ENCODE measurements at regions not wholly inside any gene's neighbourhood (a gene's known extent, or its start where the extent isn't known, plus 50 kb on each side); places are given as distances from the start of the nearest gene placed in this dataset.
A peak's percentile ranks its signal among the peaks of the same experiment; 100 is the strongest.

DNA sequence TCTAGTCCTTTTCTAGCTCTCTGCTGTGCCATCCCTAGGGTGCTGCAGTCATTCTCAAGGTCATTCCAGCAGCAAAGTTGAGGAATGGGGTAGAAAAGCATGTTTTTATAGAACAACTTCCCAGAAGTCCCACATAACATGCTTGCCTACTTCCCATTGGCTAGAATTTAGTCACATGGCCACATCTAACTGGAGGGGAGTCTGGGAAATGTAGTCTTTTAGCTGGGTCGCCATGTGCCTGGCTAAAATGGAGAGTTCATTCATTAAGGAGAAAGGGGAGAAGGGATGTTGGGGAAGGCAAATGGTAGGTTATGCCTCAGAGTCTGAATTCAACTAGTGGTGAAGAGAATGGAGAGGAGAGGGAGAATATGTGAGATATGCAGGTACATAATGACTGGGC lies 85.7 kb downstream of the SLC4A3 start (continued):
- TF ChIP-seq, protein P1, sequence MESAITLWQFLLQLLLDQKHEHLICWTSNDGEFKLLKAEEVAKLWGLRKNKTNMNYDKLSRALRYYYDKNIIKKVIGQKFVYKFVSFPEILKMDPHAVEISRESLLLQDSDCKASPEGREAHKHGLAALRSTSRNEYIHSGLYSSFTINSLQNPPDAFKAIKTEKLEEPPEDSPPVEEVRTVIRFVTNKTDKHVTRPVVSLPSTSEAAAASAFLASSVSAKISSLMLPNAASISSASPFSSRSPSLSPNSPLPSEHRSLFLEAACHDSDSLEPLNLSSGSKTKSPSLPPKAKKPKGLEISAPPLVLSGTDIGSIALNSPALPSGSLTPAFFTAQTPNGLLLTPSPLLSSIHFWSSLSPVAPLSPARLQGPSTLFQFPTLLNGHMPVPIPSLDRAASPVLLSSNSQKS (CRISPR knock-in tag; IDR thresholded peaks at IDR 0.05), result no peak
- TF ChIP-seq, protein P2, sequence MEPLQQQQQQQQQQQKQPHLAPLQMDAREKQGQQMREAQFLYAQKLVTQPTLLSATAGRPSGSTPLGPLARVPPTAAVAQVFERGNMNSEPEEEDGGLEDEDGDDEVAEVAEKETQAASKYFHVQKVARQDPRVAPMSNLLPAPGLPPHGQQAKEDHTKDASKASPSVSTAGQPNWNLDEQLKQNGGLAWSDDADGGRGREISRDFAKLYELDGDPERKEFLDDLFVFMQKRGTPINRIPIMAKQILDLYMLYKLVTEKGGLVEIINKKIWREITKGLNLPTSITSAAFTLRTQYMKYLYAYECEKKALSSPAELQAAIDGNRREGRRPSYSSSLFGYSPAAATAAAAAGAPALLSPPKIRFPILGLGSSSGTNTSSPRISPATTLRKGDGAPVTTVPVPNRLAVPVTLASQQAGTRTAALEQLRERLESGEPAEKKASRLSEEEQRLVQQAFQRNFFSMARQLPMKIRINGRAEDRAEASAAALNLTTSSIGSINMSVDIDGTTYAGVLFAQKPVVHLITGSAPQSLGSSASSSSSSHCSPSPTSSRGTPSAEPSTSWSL (CRISPR knock-in tag; IDR thresholded peaks at IDR 0.05; ENCODE audit: borderline replicate concordance), result no peak
- no peak for TF ChIP-seq SMC3 (conservative IDR thresholded peaks at IDR 0.05; ENCODE audit: insufficient read depth, low read depth, low read length)
- TF ChIP-seq TBL1XR1 (IDR thresholded peaks at IDR 0.05; ENCODE audit: low read length in 2 of 2), result no peak
- TF ChIP-seq ZNF324 (CRISPR knock-in tag; IDR thresholded peaks at IDR 0.05), result no peak
- no peak for TF ChIP-seq ZKSCAN1 (IDR thresholded peaks at IDR 0.05; ENCODE audit: low read depth, low read length)
- TF ChIP-seq YY1 (IDR thresholded peaks at IDR 0.05; ENCODE audit: borderline replicate concordance in 1 of 3, control insufficient read depth in 1 of 3, extremely low read depth in 1 of 3, insufficient read depth in 3 of 3, insufficient read length in 1 of 3, insufficient replicate concordance in 2 of 3, low read depth in 1 of 3, low read length in 2 of 3), result peak in 2 of 3 experiments; percentile 58 to 87
- TF ChIP-seq, protein P3, sequence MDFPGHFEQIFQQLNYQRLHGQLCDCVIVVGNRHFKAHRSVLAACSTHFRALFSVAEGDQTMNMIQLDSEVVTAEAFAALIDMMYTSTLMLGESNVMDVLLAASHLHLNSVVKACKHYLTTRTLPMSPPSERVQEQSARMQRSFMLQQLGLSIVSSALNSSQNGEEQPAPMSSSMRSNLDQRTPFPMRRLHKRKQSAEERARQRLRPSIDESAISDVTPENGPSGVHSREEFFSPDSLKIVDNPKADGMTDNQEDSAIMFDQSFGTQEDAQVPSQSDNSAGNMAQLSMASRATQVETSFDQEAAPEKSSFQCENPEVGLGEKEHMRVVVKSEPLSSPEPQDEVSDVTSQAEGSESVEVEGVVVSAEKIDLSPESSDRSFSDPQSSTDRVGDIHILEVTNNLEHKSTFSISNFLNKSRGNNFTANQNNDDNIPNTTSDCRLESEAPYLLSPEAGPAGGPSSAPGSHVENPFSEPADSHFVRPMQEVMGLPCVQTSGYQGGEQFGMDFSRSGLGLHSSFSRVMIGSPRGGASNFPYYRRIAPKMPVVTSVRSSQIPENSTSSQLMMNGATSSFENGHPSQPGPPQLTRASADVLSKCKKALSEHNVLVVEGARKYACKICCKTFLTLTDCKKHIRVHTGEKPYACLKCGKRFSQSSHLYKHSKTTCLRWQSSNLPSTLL (IDR thresholded peaks at IDR 0.05), result no peak
- no peak for TF ChIP-seq FOXA1 (IDR thresholded peaks at IDR 0.05; ENCODE audit: borderline replicate concordance)
- no peak for TF ChIP-seq HDAC8 (tag; IDR thresholded peaks at IDR 0.05)
- no peak; the same call in 1 of the 2 replicates for TF ChIP-seq EHMT2 (IDR thresholded peaks at IDR 0.05)
- TF ChIP-seq, protein P4, sequence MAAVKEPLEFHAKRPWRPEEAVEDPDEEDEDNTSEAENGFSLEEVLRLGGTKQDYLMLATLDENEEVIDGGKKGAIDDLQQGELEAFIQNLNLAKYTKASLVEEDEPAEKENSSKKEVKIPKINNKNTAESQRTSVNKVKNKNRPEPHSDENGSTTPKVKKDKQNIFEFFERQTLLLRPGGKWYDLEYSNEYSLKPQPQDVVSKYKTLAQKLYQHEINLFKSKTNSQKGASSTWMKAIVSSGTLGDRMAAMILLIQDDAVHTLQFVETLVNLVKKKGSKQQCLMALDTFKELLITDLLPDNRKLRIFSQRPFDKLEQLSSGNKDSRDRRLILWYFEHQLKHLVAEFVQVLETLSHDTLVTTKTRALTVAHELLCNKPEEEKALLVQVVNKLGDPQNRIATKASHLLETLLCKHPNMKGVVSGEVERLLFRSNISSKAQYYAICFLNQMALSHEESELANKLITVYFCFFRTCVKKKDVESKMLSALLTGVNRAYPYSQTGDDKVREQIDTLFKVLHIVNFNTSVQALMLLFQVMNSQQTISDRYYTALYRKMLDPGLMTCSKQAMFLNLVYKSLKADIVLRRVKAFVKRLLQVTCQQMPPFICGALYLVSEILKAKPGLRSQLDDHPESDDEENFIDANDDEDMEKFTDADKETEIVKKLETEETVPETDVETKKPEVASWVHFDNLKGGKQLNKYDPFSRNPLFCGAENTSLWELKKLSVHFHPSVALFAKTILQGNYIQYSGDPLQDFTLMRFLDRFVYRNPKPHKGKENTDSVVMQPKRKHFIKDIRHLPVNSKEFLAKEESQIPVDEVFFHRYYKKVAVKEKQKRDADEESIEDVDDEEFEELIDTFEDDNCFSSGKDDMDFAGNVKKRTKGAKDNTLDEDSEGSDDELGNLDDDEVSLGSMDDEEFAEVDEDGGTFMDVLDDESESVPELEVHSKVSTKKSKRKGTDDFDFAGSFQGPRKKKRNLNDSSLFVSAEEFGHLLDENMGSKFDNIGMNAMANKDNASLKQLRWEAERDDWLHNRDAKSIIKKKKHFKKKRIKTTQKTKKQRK (IDR thresholded peaks at IDR 0.05; ENCODE audit: borderline replicate concordance, low read depth, low read length), result no peak
- TF ChIP-seq ESRRA (IDR thresholded peaks at IDR 0.05; ENCODE audit: borderline replicate concordance, low read depth), result peak; percentile 46; the same call in 1 of the 2 replicates
- TF ChIP-seq, protein P5, sequence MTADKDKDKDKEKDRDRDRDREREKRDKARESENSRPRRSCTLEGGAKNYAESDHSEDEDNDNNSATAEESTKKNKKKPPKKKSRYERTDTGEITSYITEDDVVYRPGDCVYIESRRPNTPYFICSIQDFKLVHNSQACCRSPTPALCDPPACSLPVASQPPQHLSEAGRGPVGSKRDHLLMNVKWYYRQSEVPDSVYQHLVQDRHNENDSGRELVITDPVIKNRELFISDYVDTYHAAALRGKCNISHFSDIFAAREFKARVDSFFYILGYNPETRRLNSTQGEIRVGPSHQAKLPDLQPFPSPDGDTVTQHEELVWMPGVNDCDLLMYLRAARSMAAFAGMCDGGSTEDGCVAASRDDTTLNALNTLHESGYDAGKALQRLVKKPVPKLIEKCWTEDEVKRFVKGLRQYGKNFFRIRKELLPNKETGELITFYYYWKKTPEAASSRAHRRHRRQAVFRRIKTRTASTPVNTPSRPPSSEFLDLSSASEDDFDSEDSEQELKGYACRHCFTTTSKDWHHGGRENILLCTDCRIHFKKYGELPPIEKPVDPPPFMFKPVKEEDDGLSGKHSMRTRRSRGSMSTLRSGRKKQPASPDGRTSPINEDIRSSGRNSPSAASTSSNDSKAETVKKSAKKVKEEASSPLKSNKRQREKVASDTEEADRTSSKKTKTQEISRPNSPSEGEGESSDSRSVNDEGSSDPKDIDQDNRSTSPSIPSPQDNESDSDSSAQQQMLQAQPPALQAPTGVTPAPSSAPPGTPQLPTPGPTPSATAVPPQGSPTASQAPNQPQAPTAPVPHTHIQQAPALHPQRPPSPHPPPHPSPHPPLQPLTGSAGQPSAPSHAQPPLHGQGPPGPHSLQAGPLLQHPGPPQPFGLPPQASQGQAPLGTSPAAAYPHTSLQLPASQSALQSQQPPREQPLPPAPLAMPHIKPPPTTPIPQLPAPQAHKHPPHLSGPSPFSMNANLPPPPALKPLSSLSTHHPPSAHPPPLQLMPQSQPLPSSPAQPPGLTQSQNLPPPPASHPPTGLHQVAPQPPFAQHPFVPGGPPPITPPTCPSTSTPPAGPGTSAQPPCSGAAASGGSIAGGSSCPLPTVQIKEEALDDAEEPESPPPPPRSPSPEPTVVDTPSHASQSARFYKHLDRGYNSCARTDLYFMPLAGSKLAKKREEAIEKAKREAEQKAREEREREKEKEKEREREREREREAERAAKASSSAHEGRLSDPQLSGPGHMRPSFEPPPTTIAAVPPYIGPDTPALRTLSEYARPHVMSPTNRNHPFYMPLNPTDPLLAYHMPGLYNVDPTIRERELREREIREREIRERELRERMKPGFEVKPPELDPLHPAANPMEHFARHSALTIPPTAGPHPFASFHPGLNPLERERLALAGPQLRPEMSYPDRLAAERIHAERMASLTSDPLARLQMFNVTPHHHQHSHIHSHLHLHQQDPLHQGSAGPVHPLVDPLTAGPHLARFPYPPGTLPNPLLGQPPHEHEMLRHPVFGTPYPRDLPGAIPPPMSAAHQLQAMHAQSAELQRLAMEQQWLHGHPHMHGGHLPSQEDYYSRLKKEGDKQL (CRISPR knock-in tag; IDR thresholded peaks at IDR 0.05; ENCODE audit: borderline replicate concordance), result no peak

Measured in K562 (cell line).